ENCODE measurements at regions not wholly inside any gene's neighbourhood (a gene's known extent, or its start where the extent isn't known, plus 50 kb on each side); places are given as distances from the start of the nearest gene placed in this dataset.

GRCh38 chr2:160920791-160921303 is 239.4 kb upstream of the TANK start:
- in situ Hi-C loops (cut with MboI; ENCODE audit: low pct_unique_long_range_greater_than_20kb, low sequenced_read_pairs) = no loop called here
- DNase-seq = no peak

GRCh38 chr2:160921386-160921964 is 238.8 kb upstream of the TANK start:
- DNase-seq = no peak

GRCh38 chr2:160924936-160925353 is 235.3 kb upstream of the TANK start:
- in situ Hi-C loops (cut with MboI; ENCODE audit: low pct_unique_long_range_greater_than_20kb, low sequenced_read_pairs) = no loop called here
- DNase-seq = no peak

More at GRCh38 chr2:160921386-160921964, 238.8 kb upstream of the TANK start:
- in situ Hi-C loops (cut with MboI; ENCODE audit: low pct_unique_long_range_greater_than_20kb, low sequenced_read_pairs) = no loop called here

GRCh38 chr2:160925956-160926355 is 234.3 kb upstream of the TANK start:
- DNase-seq = no peak

GRCh38 chr2:160927324-160927723 is 232.9 kb upstream of the TANK start:
- DNase-seq = no peak
- in situ Hi-C loops (cut with MboI; ENCODE audit: low pct_unique_long_range_greater_than_20kb, low sequenced_read_pairs) = no loop called here

More at GRCh38 chr2:160925956-160926355, 234.3 kb upstream of the TANK start:
- in situ Hi-C loops (cut with MboI; ENCODE audit: low pct_unique_long_range_greater_than_20kb, low sequenced_read_pairs) = no loop called here

- in situ Hi-C loops (cut with MboI; ENCODE audit: low pct_unique_long_range_greater_than_20kb, low sequenced_read_pairs) = no loop called here
- DNase-seq = no peak
These were observed 231.3 kb upstream of the TANK start for GRCh38 chr2:160928854-160929301.

GRCh38 chr2:160931531-160931930 is 228.7 kb upstream of the TANK start:
- in situ Hi-C loops (cut with MboI; ENCODE audit: low pct_unique_long_range_greater_than_20kb, low sequenced_read_pairs) = no loop called here
- DNase-seq = peak; percentile 50

GRCh38 chr2:160932960-160933359 is 227.3 kb upstream of the TANK start:
- no peak for DNase-seq
- in situ Hi-C loops (cut with MboI; ENCODE audit: low pct_unique_long_range_greater_than_20kb, low sequenced_read_pairs) = no loop called here

GRCh38 chr2:160934263-160934662 is 226.0 kb upstream of the TANK start:
- in situ Hi-C loops (cut with MboI; ENCODE audit: low pct_unique_long_range_greater_than_20kb, low sequenced_read_pairs) = no loop called here

GRCh38 chr2:160934991-160935390 is 225.2 kb upstream of the TANK start:
- in situ Hi-C loops (cut with MboI; ENCODE audit: low pct_unique_long_range_greater_than_20kb, low sequenced_read_pairs) = no loop called here
- DNase-seq = no peak

More at GRCh38 chr2:160934263-160934662, 226.0 kb upstream of the TANK start:
- no peak for DNase-seq

- in situ Hi-C loops (cut with MboI; ENCODE audit: low pct_unique_long_range_greater_than_20kb, low sequenced_read_pairs) = no loop called here
- no peak for DNase-seq
These were observed 224.0 kb upstream of the TANK start for GRCh38 chr2:160936044-160936806.

- in situ Hi-C loops (cut with MboI; ENCODE audit: low pct_unique_long_range_greater_than_20kb, low sequenced_read_pairs) = no loop called here
- DNase-seq = no peak
These were observed 220.0 kb upstream of the TANK start for GRCh38 chr2:160940271-160940670.

- DNase-seq = no peak
These were observed 219.5 kb upstream of the TANK start for GRCh38 chr2:160940699-160941098.

GRCh38 chr2:160941290-160941846 is 218.9 kb upstream of the TANK start:
- DNase-seq = no peak
- in situ Hi-C loops (cut with MboI; ENCODE audit: low pct_unique_long_range_greater_than_20kb, low sequenced_read_pairs) = no loop called here

More at GRCh38 chr2:160940699-160941098, 219.5 kb upstream of the TANK start:
- in situ Hi-C loops (cut with MboI; ENCODE audit: low pct_unique_long_range_greater_than_20kb, low sequenced_read_pairs) = no loop called here

- in situ Hi-C loops (cut with MboI; ENCODE audit: low pct_unique_long_range_greater_than_20kb, low sequenced_read_pairs) = no loop called here
These were observed 217.6 kb upstream of the TANK start for GRCh38 chr2:160942476-160943142.

GRCh38 chr2:160943414-160943813 is 216.8 kb upstream of the TANK start:
- in situ Hi-C loops (cut with MboI; ENCODE audit: low pct_unique_long_range_greater_than_20kb, low sequenced_read_pairs) = no loop called here
- DNase-seq = no peak

More at GRCh38 chr2:160942476-160943142, 217.6 kb upstream of the TANK start:
- no peak for DNase-seq

GRCh38 chr2:160952464-160953254 is 207.6 kb upstream of the TANK start:
- in situ Hi-C loops (cut with MboI; ENCODE audit: low pct_unique_long_range_greater_than_20kb, low sequenced_read_pairs) = no loop called here
- DNase-seq = no peak

- in situ Hi-C loops (cut with MboI; ENCODE audit: low pct_unique_long_range_greater_than_20kb, low sequenced_read_pairs) = no loop called here
- no peak for DNase-seq
These were observed 204.7 kb upstream of the TANK start for GRCh38 chr2:160955578-160955977.
